OCI-LY7 (cell line): ENCODE measurements at regions not wholly inside any gene's neighbourhood (a gene's known extent, or its start where the extent isn't known, plus 50 kb on each side); places are given as distances from the start of the nearest gene placed in this dataset.

Experiments used
- EZH2phosphoT487 ChIP-seq: fragments of 200-600 bp; sonication (generic); IDR thresholded peaks from 2 replicates; pipeline ENCODE4 v1.6.1; 2018; ENCODE audit warnings: low read depth, borderline replicate concordance, mild to moderate bottlenecking, mixed run types, antibody characterized with exemption, low read length, moderate library complexity, mixed read lengths
- TF ChIP-seq, protein P1 (sequence below): fragments of 200-600 bp; sonication (generic); conservative IDR thresholded peaks from 2 replicates; pipeline ENCODE4 v1.5.1; 2014; ENCODE audit warnings: mild to moderate bottlenecking, antibody characterized with exemption, low read length, moderate library complexity, mixed read lengths

DNA sequence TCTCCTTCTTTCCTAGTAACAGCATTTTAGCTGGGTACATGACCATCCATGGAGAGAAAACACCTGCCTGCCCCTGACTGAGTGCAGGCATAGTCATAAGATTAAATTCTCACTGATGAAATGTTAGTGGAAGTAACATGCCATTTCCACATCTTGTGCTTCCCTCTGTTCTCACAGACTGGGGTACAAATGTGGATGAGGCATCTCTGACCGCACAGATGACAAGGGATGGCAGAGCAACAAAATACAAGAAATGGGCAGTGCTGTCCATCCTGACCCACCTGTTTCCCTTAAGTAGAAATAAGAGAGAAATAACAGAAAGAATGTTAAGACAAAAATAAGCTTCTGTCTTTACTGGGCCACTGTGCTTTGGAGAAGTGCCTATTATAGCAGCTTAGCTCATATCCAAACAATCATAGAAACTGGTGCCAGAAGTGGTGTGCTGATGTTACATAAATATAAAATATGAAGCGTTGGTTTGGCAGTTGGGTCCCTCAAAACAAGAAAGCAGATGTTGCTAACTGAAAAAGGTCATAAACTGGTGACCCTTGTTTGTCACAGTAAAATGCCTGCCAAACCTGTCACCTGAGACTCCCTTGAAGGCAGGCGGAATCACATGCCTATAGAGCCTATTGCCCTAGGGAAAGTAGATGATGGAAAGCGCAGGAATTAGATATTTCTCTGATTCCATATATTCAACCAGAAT lies 72.4 kb upstream of the CCDC150 start:
- TF ChIP-seq, protein P1, sequence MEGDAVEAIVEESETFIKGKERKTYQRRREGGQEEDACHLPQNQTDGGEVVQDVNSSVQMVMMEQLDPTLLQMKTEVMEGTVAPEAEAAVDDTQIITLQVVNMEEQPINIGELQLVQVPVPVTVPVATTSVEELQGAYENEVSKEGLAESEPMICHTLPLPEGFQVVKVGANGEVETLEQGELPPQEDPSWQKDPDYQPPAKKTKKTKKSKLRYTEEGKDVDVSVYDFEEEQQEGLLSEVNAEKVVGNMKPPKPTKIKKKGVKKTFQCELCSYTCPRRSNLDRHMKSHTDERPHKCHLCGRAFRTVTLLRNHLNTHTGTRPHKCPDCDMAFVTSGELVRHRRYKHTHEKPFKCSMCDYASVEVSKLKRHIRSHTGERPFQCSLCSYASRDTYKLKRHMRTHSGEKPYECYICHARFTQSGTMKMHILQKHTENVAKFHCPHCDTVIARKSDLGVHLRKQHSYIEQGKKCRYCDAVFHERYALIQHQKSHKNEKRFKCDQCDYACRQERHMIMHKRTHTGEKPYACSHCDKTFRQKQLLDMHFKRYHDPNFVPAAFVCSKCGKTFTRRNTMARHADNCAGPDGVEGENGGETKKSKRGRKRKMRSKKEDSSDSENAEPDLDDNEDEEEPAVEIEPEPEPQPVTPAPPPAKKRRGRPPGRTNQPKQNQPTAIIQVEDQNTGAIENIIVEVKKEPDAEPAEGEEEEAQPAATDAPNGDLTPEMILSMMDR = no peak
- TF ChIP-seq EZH2phosphoT487 = no peak
